ENCODE measurements at regions not wholly inside any gene's neighbourhood (a gene's known extent, or its start where the extent isn't known, plus 50 kb on each side); places are given as distances from the start of the nearest gene placed in this dataset.

DNA sequence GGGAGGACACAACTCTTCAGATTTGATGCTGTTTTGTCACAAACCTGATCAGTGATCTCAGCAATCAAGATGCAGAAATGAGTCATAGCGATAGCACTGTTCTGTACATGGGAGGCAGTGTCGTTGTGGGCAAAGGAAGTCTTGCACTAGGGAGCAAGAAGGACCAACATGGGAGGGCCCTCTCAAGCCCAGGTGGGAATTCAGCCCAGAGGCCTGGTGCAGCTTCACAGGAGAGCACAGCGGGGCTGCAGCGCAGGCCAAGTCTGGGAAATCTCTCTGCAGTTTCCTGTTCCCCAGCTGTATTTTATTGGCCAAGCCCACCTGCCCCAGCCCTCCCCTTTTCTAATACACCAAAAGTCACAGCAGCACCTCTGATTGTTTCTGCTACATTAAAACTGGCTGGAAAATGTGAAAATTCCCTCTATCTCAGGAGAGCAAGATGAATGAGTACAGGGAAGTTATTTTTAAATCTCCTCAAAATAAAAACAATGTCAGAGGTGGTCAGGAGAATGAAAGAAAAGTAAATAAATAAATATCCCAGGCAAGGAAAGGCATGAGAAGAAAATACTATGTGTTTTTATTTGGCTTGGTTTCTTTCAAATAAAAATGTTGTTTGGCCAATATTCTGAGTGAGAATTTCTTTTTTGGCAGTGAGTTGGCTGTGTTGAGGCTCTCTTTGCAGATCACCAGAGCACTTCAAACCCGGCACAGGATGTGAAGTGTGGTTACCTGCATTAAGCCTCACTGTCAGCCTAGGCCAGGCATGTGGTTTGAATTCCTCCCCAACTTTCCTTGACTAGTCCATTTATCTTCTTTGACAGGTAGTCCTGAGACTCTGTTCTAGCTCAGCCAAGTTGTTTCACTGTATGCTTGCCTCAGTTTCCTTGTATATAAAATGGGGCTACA, 422.1 kb downstream of the PLPP3 start (continued):
- TF ChIP-seq MIER2 (CRISPR knock-in tag; IDR thresholded peaks at IDR 0.05): no peak
- no peak for TF ChIP-seq ZNF430 (CRISPR knock-in tag; IDR thresholded peaks at IDR 0.05)
- TF ChIP-seq ZNF274 (CRISPR knock-in tag; IDR thresholded peaks at IDR 0.05): no peak
- no peak for TF ChIP-seq TBX2 (CRISPR knock-in tag; IDR thresholded peaks at IDR 0.05; ENCODE audit: borderline replicate concordance)

DNA sequence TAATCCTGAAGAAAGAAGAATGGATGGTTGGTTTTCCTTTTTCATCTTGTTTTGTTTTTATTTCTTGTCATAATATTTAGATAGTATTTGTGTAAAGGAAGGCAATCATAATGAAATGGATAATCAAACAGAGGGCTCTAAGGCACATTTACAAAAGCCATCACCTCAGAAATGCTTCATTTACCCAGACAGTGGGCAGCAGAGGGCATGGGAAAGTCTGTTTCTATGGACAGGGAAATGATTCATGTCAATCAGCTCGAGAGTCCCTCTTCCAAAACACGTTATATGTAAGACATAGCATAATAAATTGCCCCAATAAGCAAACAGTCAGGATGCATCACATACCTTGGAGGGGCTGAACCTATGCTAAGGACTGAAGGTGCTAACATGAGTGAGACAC, 426.1 kb downstream of the PLPP3 start:
- H3K9ac ChIP-seq (ENCODE audit: insufficient read depth, low read depth, low read length): no peak overlapping the region
- WGBS (ENCODE audit: low lambda C conversion rate): 0% methylated on average over 2 of the region's 2 CpGs
- DNase-seq (ENCODE audit: low spot score) (no peak), ATAC-seq (no peak), FAIRE-seq (no peak)
- H2AFZ ChIP-seq (ENCODE audit: low read length): no peak overlapping the region
- ChIA-PET CTCF (ENCODE audit: low intra/inter-chr PET ratio, low total read pairs) (no interaction called here), POLR2A (no interaction called here)
- no peak overlapping the region for H3K27ac ChIP-seq (ENCODE audit: extremely low read length, insufficient read depth, low read length)
- in situ Hi-C loops (cut with HindIII; ENCODE audit: extremely low pct_ligation_motif_present, low pct_unique_long_range_greater_than_20kb): no loop called here
- TF ChIP-seq, protein P1, sequence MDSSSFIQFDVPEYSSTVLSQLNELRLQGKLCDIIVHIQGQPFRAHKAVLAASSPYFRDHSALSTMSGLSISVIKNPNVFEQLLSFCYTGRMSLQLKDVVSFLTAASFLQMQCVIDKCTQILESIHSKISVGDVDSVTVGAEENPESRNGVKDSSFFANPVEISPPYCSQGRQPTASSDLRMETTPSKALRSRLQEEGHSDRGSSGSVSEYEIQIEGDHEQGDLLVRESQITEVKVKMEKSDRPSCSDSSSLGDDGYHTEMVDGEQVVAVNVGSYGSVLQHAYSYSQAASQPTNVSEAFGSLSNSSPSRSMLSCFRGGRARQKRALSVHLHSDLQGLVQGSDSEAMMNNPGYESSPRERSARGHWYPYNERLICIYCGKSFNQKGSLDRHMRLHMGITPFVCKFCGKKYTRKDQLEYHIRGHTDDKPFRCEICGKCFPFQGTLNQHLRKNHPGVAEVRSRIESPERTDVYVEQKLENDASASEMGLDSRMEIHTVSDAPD (CRISPR knock-in tag; IDR thresholded peaks at IDR 0.05): no peak
- TF ChIP-seq ZNF720 (CRISPR knock-in tag; IDR thresholded peaks at IDR 0.05) (no peak), KMT2A (CRISPR knock-in tag; IDR thresholded peaks at IDR 0.05) (no peak), ESRRA (CRISPR knock-in tag; IDR thresholded peaks at IDR 0.05; ENCODE audit: low read depth) (no peak), NCOA5 (CRISPR knock-in tag; IDR thresholded peaks at IDR 0.05) (no peak), ZNF510 (CRISPR knock-in tag; IDR thresholded peaks at IDR 0.05; ENCODE audit: low read depth) (no peak), ZNF589 (CRISPR knock-in tag; conservative IDR thresholded peaks at IDR 0.05) (no peak), MTF2 (CRISPR knock-in tag; IDR thresholded peaks at IDR 0.05; ENCODE audit: borderline replicate concordance) (no peak), ZC3H4 (CRISPR knock-in tag; IDR thresholded peaks at IDR 0.05; ENCODE audit: borderline replicate concordance) (no peak), ONECUT2 (CRISPR knock-in tag; IDR thresholded peaks at IDR 0.05) (no peak), MATR3 (CRISPR knock-in tag; IDR thresholded peaks at IDR 0.05) (no peak)
- TF ChIP-seq, protein P2, sequence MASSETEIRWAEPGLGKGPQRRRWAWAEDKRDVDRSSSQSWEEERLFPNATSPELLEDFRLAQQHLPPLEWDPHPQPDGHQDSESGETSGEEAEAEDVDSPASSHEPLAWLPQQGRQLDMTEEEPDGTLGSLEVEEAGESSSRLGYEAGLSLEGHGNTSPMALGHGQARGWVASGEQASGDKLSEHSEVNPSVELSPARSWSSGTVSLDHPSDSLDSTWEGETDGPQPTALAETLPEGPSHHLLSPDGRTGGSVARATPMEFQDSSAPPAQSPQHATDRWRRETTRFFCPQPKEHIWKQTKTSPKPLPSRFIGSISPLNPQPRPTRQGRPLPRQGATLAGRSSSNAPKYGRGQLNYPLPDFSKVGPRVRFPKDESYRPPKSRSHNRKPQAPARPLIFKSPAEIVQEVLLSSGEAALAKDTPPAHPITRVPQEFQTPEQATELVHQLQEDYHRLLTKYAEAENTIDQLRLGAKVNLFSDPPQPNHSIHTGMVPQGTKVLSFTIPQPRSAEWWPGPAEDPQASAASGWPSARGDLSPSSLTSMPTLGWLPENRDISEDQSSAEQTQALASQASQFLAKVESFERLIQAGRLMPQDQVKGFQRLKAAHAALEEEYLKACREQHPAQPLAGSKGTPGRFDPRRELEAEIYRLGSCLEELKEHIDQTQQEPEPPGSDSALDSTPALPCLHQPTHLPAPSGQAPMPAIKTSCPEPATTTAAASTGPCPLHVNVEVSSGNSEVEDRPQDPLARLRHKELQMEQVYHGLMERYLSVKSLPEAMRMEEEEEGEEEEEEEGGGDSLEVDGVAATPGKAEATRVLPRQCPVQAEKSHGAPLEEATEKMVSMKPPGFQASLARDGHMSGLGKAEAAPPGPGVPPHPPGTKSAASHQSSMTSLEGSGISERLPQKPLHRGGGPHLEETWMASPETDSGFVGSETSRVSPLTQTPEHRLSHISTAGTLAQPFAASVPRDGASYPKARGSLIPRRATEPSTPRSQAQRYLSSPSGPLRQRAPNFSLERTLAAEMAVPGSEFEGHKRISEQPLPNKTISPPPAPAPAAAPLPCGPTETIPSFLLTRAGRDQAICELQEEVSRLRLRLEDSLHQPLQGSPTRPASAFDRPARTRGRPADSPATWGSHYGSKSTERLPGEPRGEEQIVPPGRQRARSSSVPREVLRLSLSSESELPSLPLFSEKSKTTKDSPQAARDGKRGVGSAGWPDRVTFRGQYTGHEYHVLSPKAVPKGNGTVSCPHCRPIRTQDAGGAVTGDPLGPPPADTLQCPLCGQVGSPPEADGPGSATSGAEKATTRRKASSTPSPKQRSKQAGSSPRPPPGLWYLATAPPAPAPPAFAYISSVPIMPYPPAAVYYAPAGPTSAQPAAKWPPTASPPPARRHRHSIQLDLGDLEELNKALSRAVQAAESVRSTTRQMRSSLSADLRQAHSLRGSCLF (CRISPR knock-in tag; IDR thresholded peaks at IDR 0.05; ENCODE audit: borderline replicate concordance): no peak
- no peaks in the 10 kb centered on the region for H4K20me1 ChIP-seq (ENCODE audit: insufficient read depth, low read length)
- intact Hi-C loops (cut with micrococcal nuclease; ENCODE audit: unreplicated experiment): no loop called here
- H3K79me2 ChIP-seq (ENCODE audit: insufficient read depth, low read length): no peaks in the 10 kb centered on the region
- H3K4me3 ChIP-seq (replicated peaks in 1 of 3; ENCODE audit: insufficient read depth in 1 of 3, low read depth in 2 of 3, low read length in 3 of 3): no peak overlapping the region
- no peaks in the 10 kb centered on the region for H3K9me3 ChIP-seq (ENCODE audit: low read length)
- H3K36me3 ChIP-seq (replicated peaks in 1 of 2; ENCODE audit: control insufficient read depth in 1 of 2, insufficient read depth in 2 of 2, low read length in 2 of 2): no peaks in the 10 kb centered on the region
- no peaks in the 10 kb centered on the region for H3K4me1 ChIP-seq (ENCODE audit: insufficient read depth, low read length)
- H3K4me2 ChIP-seq (ENCODE audit: low read depth, low read length): no peak overlapping the region
- no TSS peak for BruUV-seq (replicated peaks)
- no peaks in the 10 kb centered on the region for H3K27me3 ChIP-seq (ENCODE audit: control insufficient read depth in 1 of 2, insufficient read depth in 2 of 2, low read length in 2 of 2)
